Bronchial epithelial cell (primary cell): ENCODE measurements at regions not wholly inside any gene's neighbourhood (a gene's known extent, or its start where the extent isn't known, plus 50 kb on each side); places are given as distances from the start of the nearest gene placed in this dataset.

Experiments
- DNase-seq: peaks from one replicate; pipeline ENCODE4 v3.0.0-alpha.2; 2010; ENCODE audit warnings: low read depth
- FAIRE-seq: peaks from 2 replicates; lab custom pipeline; 2011; peaks lifted over from hg19 to GRCh38; lab: Jason Lieb, UNC
- H3K27me3 ChIP-seq: 2 replicates; pipeline ENCODE4 v1.5.1; 2011; ENCODE audit warnings: low read length; ENCODE audit not compliant: control insufficient read depth, insufficient read depth
- H3K36me3 ChIP-seq: 2 replicates; pipeline ENCODE4 v1.5.1; 2011; ENCODE audit warnings: low read length; ENCODE audit not compliant: control insufficient read depth, insufficient read depth
- H3K4me3 ChIP-seq: 2 replicates; pipeline ENCODE4 v1.5.1; 2011; ENCODE audit warnings: mild to moderate bottlenecking, low read depth, low read length, control low read depth
- CTCF ChIP-seq: IDR thresholded peaks from 2 replicates; pipeline ENCODE4 v1.5.1; 2011; ENCODE audit warnings: mild to moderate bottlenecking, moderate library complexity, low read length, control low read depth, inconsistent platforms; ENCODE audit not compliant: insufficient read depth, severe bottlenecking

GRCh38 chr1:86282611-86283010 lies 113.5 kb downstream of the ODF2L start:
- Histone ChIP-seq H3K27me3 (no peaks in the 10 kb centered on the region), H3K4me3 (no peak overlapping the region), H3K36me3 (no peaks in the 10 kb centered on the region)
- no peak for DNase-seq
- FAIRE-seq, result no peak
- TF ChIP-seq CTCF, result no peak

GRCh38 chr1:86277936-86278335 lies 118.2 kb downstream of the ODF2L start:
- FAIRE-seq (no peak), DNase-seq (no peak)
- H3K27me3 ChIP-seq, result no peaks in the 10 kb centered on the region
- no peak overlapping the region for H3K4me3 ChIP-seq
- no peak for TF ChIP-seq CTCF
- H3K36me3 ChIP-seq, result no peaks in the 10 kb centered on the region

GRCh38 chr1:86273066-86273465 lies 116.5 kb upstream of the COL24A1 start:
- Histone ChIP-seq H3K27me3 (no peaks in the 10 kb centered on the region), H3K4me3 (no peak overlapping the region), H3K36me3 (no peaks in the 10 kb centered on the region)
- DNase-seq, result no peak
- no peak for TF ChIP-seq CTCF
- no peak for FAIRE-seq

- DNase-seq (no peak), FAIRE-seq (no peak)
- no peak for TF ChIP-seq CTCF
- no peak overlapping the region for H3K4me3 ChIP-seq
- H3K36me3 ChIP-seq, result no peaks in the 10 kb centered on the region
- no peaks in the 10 kb centered on the region for H3K27me3 ChIP-seq
Observed at GRCh38 chr1:86272083-86272482, 115.5 kb upstream of the COL24A1 start.

GRCh38 chr1:86271046-86271445 lies 114.5 kb upstream of the COL24A1 start:
- DNase-seq (no peak), FAIRE-seq (no peak)
- Histone ChIP-seq H3K36me3 (no peaks in the 10 kb centered on the region), H3K27me3 (no peaks in the 10 kb centered on the region), H3K4me3 (no peak overlapping the region)
- TF ChIP-seq CTCF, result no peak

- FAIRE-seq (no peak), DNase-seq (no peak)
- H3K36me3 ChIP-seq, result no peaks in the 10 kb centered on the region
- H3K27me3 ChIP-seq, result no peaks in the 10 kb centered on the region
- TF ChIP-seq CTCF, result no peak
- no peak overlapping the region for H3K4me3 ChIP-seq
Observed at GRCh38 chr1:86263101-86263500, 106.5 kb upstream of the COL24A1 start.
